ENCODE measurements at regions not wholly inside any gene's neighbourhood (a gene's known extent, or its start where the extent isn't known, plus 50 kb on each side); places are given as distances from the start of the nearest gene placed in this dataset.

DNA sequence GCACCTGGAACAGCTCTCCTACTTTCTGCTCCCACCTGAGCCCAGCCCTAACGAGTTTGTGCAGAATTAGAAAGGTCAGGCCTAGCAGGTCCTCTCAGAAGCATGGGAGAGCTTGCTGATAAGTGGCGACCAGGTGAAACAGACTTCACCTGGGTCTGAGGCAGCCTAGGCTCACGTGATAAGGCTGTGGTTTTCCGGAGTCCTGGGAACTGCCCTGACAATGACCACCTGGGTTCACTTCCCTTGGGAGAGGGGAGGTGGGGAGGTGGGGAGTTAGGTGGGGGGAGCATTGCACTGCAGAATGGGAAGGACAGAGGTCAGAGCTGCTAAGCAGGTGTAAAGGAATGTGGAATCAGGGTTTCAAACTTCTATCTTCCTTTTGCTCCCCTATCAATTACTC is 152.9 kb upstream of the MAP1B start:
- Mint-ChIP-seq H3K36me3 (no peaks in the 10 kb centered on the region), H3K27me3 (peaks cover 6% of the 10 kb centered on the region), H3K27ac (no peak overlapping the region), H3K9me3 (peaks cover 0 to 6% (median 0%) of the 10 kb centered on the region in 3 donors), H3K4me3 (no peak overlapping the region), H3K4me1 (no peaks in the 10 kb centered on the region)

DNA sequence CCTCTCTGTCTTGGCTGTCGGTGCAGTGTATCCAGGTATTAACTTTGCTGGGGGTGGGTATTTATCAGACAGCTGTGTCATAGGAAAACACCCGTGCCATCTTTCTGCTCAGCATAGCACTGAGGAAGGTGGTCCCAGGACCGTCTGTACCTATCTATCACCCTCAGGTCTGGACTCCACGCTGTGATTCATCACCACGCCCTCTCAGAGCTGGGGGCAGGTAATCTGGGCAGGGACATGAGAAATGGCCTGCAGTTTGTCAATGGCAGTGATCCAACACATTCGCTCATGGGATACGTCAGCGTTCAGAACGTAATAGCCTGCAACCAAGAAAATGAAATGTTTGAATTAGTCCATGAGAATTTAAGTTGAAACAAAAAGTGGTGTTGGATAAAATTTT is 151.6 kb upstream of the MAP1B start:
- Mint-ChIP-seq H3K36me3 (no peaks in the 10 kb centered on the region), H3K9me3 (peaks cover 0 to 5% (median 0%) of the 10 kb centered on the region in 3 donors), H3K27me3 (peaks cover 5% of the 10 kb centered on the region), H3K27ac (no peak overlapping the region), H3K4me3 (no peak overlapping the region), H3K4me1 (no peaks in the 10 kb centered on the region)

DNA sequence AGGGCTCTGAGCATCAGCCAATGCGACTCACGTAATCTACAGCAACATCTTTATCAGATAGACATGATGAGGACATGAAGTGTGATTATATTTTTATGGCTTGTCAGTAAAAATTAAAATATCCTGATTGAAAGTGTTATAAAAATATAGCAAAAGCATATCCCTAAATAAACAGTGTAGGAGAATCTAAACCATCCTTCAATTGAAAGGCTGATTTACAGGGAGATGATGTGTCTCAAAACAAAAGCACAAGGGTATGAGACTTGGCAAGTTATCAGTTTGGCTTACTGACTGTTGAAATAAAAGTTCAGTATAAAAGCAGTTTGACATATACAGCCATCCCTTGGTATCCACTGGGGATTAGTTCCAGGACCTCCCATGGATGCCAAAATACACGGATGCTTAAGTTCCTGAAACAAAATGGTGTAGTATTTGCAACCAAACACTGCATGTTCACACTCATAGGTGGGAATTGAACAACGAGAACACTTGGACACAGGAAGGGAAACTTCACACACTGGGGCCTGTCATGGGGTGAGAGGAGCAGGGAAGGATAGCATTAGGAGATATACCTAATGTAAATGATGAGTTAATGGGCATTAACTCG is 149.9 kb upstream of the MAP1B start:
- Mint-ChIP-seq H3K9me3 (peaks cover 0 to 1% (median 0%) of the 10 kb centered on the region in 3 donors), H3K4me3 (no peak overlapping the region), H3K27ac (no peak overlapping the region), H3K27me3 (peaks cover 5% of the 10 kb centered on the region), H3K4me1 (no peaks in the 10 kb centered on the region), H3K36me3 (no peaks in the 10 kb centered on the region)

DNA sequence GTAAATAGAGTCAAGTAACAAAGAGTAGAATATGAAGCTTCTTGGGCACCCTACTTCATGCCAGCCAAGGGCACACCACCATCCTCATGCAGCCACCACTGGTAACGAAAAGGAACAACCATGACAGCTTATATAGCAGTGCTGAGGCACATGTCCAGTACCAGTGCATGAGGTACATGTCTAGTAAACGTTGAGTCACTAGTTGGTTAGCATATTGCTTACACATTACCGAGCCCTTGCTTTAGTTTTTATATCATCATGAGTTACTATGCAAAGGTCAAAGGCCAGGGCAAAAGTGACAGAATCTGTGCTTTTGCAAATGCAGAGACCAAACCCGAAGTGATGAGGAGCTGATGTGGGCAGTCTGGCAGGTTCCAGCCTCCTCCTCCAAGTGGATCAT is 147.1 kb upstream of the MAP1B start:
- Mint-ChIP-seq H3K9me3 (peaks cover 0 to 3% (median 3%) of the 10 kb centered on the region in 3 donors), H3K36me3 (no peaks in the 10 kb centered on the region), H3K4me3 (no peak overlapping the region), H3K27ac (no peak overlapping the region), H3K4me1 (no peaks in the 10 kb centered on the region), H3K27me3 (no peaks in the 10 kb centered on the region)

DNA sequence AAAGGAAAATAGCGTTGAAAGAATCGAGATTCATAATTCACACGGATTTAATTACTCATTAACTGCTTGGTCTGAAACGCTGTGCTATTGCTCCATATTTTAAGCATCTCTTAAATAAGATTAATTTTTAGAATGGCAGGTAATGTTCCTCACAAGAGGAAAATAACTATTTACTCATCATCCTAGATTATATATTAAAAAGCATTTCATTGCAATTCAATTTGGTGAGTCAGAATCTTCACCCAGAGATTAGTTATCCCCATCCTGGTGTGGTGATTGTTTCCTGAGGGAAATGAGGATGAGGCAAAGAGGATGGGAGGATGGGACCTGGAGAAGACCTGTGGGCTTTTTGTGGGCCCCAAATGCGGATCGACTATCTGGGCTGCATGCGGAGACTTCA is 145.5 kb upstream of the MAP1B start:
- Mint-ChIP-seq H3K4me3 (no peak overlapping the region), H3K27ac (no peak overlapping the region), H3K36me3 (peaks cover 2% of the 10 kb centered on the region), H3K27me3 (no peaks in the 10 kb centered on the region), H3K9me3 (peaks cover 0 to 3% (median 3%) of the 10 kb centered on the region in 3 donors), H3K4me1 (no peaks in the 10 kb centered on the region)

DNA sequence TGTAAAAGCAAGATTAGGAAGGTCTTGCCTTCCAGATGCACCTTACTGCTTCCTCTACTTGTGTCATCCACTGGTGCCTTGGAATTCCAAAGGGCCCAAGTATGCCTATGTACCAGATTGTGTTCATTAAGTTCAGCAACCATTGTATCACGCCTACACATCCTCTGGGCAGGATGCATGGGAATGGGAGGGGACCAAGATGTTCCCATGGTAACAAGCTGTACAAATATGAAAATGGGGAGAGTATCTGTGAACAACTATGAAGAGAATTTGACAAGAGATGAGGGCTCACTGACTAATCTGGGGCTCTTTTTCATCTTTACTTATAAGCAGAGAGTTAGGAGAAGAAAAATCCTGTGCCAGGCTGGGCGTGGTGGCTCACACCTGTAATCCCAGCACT is 137.8 kb upstream of the MAP1B start:
- Mint-ChIP-seq H3K27ac (no peak overlapping the region), H3K27me3 (peaks cover 8% of the 10 kb centered on the region), H3K9me3 (peaks cover 0 to 4% (median 3%) of the 10 kb centered on the region in 3 donors), H3K4me1 (no peaks in the 10 kb centered on the region), H3K36me3 (peaks cover 3% of the 10 kb centered on the region), H3K4me3 (no peak overlapping the region)

DNA sequence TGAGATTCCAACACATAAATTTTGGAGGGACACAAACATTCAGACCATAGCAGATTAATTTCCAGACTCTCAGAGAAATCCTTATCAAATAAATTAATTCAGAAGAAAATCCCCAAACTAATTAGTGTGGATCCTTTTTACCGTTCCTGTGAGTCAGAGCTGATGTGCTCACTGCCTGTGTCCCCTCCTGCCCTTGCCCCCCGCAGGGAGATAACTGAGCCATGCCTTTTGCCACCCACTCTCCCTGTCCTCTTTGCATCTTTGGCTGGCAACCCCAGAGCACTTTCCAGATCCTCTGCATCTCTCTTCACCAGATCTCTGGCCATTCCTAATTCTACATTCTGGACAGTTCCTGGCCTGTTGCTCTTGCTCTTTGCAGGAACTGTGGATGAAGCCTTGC is 135.4 kb upstream of the MAP1B start:
- peaks cover 8% of the 10 kb centered on the region for H3K27me3 Mint-ChIP-seq
- H3K9me3 Mint-ChIP-seq: peaks cover 0 to 4% (median 0%) of the 10 kb centered on the region in 3 donors
- H3K27ac Mint-ChIP-seq: peak overlapping the region in 1 of 3 donors; percentile 55
- H3K4me3 Mint-ChIP-seq: no peak overlapping the region
- H3K4me1 Mint-ChIP-seq: no peaks in the 10 kb centered on the region
- H3K36me3 Mint-ChIP-seq: peaks cover 1% of the 10 kb centered on the region

DNA sequence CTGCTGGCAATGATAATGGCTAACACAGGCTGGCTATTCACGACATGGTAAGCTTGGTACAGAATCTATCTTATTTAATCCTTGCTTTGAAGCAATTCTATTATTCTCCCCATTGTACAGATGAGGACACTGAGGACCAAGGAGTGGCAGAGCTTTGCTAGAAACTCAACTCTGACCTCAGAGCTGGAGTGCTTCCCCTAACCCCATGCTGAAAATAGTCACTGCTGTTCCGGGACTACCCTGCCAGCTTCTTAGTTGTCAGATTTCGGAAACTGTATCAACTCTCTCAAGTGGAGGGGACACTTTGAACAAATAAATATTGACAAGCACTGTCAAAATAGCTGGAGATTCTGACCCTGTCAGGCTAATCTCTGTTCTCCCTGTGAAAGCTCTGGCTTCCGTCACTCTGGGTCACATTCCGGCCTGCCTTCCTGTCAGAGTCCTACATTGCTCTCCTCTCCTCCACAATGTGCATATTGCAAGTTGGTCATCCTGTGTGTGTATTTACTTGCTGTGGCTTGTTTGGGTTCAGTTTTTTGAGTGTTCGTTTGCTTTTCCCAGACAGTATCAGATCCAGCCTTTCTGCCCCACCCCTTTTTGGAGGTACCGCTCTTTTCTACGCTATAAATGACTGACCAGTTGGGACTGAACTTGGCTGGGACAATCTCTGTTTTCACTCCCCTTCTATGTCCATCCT is 134.3 kb upstream of the MAP1B start:
- Mint-ChIP-seq H3K4me3 (no peak overlapping the region), H3K36me3 (peaks cover 1% of the 10 kb centered on the region), H3K4me1 (no peaks in the 10 kb centered on the region), H3K9me3 (peaks cover 0 to 4% (median 0%) of the 10 kb centered on the region in 3 donors), H3K27me3 (peaks cover 8% of the 10 kb centered on the region), H3K27ac (no peak overlapping the region)

DNA sequence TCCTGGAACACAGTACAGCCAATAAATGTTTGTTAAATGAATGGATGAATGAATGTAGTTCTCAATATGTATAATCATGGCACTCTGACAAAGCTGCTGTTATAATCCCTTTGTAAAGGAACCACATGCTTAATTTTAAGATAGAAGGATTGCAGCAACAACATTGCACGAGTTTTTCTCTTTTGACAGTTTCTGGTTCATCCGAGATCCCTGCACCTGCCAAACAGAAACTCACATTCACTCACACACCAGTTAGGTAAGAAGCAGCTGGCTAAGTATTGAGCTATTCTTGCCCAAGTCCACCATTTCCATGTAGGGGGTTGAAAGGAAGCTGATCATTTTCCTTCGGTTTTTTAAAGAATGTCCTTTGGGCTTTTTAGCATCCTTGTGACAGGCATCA is 133.7 kb upstream of the MAP1B start:
- H3K27me3 Mint-ChIP-seq: peaks cover 8% of the 10 kb centered on the region
- H3K4me1 Mint-ChIP-seq: no peaks in the 10 kb centered on the region
- H3K4me3 Mint-ChIP-seq: no peak overlapping the region
- H3K9me3 Mint-ChIP-seq: peaks cover 0 to 4% (median 0%) of the 10 kb centered on the region in 3 donors
- peaks cover 1% of the 10 kb centered on the region for H3K36me3 Mint-ChIP-seq
- no peak overlapping the region for H3K27ac Mint-ChIP-seq

DNA sequence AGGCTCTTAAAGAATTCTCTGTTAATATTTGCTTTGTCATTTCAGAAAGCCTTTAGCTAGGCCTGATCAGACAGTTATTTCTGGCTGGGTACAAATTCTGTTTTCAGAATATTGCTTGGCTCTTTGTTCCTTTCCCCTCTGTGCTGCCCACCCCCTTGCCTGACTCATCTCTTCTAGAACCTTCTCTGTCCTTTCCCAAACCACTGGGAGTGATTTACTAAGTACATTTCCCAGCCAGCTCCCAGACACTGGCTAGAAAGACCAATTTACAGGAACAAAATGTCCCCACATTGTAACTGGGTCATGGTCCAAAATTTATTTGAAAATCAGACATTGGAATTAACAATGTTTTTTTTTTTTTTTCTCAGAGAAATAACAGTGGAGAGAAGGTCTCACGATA is 133.1 kb upstream of the MAP1B start:
- H3K27me3 Mint-ChIP-seq: peaks cover 3% of the 10 kb centered on the region
- H3K4me1 Mint-ChIP-seq: no peaks in the 10 kb centered on the region
- peak overlapping the region in 1 of 4 donors; percentile 9 for H3K4me3 Mint-ChIP-seq
- H3K9me3 Mint-ChIP-seq: no peaks in the 10 kb centered on the region
- H3K36me3 Mint-ChIP-seq: peaks cover 1% of the 10 kb centered on the region
- no peak overlapping the region for H3K27ac Mint-ChIP-seq

DNA sequence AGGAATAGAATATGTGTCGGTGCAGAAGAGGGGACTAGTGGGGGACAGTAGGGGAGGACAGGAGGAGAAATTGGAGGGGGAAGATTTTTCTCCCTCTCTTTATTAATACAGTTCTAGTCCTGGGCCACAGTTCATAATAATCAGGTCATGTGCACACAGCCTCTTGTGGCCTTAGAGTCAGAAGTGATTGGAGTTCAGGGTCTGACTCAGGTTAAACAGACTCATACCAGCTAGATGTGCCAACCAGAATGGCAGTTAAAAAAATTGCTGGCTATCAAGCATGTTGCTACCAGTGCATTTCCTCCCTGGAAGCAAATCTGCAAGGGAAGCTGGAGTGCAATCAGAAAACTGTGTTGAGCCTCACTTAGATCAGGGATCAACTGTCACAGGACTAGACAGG is 132.7 kb upstream of the MAP1B start:
- Mint-ChIP-seq H3K27me3 (peaks cover 3% of the 10 kb centered on the region), H3K4me1 (no peaks in the 10 kb centered on the region), H3K4me3 (peak overlapping the region in 1 of 4 donors; percentile 9), H3K36me3 (peaks cover 1% of the 10 kb centered on the region), H3K9me3 (no peaks in the 10 kb centered on the region), H3K27ac (no peak overlapping the region)

DNA sequence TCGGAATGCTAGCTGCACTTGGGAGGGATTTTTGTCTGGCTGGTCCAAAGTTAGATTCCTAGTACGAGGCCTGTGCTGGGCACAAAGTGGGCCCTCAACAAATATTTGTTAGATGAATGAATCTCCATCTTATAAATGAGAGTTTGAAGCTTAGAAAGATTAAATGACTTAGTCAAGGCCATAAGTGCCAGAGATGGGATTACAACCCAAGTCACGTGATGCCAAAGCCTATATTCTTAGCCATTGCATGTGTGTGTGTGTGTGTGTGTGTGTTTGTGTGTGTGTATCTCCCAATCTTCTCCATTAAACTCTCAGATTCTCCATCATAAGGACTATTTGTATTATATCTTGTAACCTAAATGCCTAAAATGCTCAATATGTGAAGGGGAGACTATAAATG is 130.8 kb upstream of the MAP1B start:
- H3K27me3 Mint-ChIP-seq: peaks cover 5% of the 10 kb centered on the region
- no peaks in the 10 kb centered on the region for H3K4me1 Mint-ChIP-seq
- H3K27ac Mint-ChIP-seq: no peak overlapping the region
- no peaks in the 10 kb centered on the region for H3K36me3 Mint-ChIP-seq
- H3K4me3 Mint-ChIP-seq: no peak overlapping the region
- peaks cover 0 to 8% (median 1%) of the 10 kb centered on the region in 3 donors for H3K9me3 Mint-ChIP-seq

DNA sequence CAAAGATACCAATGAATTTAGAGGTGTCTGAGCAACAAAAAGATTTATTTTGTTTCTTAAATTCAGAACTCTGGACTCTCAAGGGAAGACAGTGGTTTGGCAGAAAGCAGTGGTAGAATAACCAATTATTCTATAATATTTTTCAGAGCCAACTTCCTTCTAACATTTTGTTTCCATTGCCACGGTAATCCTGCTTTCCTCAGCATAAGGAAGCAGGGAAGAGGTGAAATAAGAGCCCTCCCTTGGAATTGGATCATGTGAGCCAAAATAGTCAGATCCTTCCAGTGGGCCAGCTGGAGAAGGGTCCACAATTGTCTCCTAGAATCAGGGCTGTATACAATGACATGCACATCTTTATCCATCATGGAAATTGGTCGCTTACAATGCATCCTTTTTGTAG is 130.0 kb upstream of the MAP1B start:
- Mint-ChIP-seq H3K4me3 (no peak overlapping the region), H3K27me3 (peaks cover 2% of the 10 kb centered on the region), H3K36me3 (no peaks in the 10 kb centered on the region), H3K9me3 (peaks cover 1 to 10% (median 3%) of the 10 kb centered on the region in 3 donors), H3K27ac (no peak overlapping the region), H3K4me1 (no peaks in the 10 kb centered on the region)

DNA sequence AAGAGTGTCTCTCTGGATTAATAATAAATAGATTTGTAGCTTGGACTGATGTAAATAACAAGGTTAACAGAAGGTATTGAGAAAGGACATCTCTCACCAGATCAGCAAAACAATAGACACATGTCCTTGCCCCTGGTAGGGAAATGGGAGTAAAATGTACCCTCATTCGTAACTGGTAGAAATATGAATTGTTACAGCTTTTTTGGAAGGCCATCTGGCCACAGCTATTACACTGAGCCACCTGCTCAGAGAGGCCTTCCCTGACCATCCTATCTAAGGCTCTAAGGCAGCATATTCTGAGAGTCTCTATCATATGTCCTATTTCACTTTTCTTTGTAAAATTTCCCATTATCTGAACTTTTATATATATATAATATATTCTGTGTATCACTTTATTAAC is 129.1 kb upstream of the MAP1B start:
- H3K9me3 Mint-ChIP-seq: peaks cover 1 to 16% (median 8%) of the 10 kb centered on the region in 3 donors
- no peak overlapping the region for H3K4me3 Mint-ChIP-seq
- H3K27me3 Mint-ChIP-seq: peaks cover 2% of the 10 kb centered on the region
- H3K36me3 Mint-ChIP-seq: no peaks in the 10 kb centered on the region
- H3K4me1 Mint-ChIP-seq: no peaks in the 10 kb centered on the region
- H3K27ac Mint-ChIP-seq: no peak overlapping the region

DNA sequence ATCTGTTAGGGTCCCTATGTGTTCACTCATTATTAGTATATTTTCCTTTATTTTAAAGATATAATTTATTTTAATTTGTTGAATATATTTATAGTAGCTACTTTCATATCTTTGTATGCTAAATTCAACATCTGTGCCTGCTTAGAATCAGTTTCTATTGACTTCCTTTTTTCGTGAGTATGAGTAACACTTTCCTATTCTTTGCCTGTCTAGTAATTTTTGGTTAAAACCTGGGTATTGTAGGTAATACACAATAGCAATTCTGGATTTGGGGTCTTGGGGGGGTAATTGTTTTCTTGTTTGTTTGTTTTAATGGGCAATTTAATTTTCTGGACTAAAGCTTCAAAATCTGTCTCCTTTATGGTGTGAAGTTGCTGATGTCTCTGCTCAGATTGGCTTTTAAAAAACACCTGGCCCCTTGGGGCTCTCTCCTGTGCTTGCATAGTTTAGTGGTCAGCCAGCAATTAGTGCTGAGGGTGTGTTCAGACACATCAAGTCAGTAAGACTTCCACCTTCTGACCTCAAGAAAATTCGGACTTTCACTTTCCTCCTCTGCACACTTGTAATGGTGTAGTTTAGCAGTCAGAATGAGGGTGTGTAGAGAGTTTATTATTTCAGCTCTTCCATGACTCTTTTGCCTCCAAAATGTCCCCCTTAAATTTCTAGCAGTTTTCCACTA is 124.4 kb upstream of the MAP1B start:
- H3K27me3 Mint-ChIP-seq: peaks cover 2% of the 10 kb centered on the region
- no peaks in the 10 kb centered on the region for H3K36me3 Mint-ChIP-seq
- peak overlapping the region in 1 of 4 donors; percentile 0 for H3K4me3 Mint-ChIP-seq
- peaks cover 1 to 19% (median 8%) of the 10 kb centered on the region in 3 donors for H3K9me3 Mint-ChIP-seq
- H3K4me1 Mint-ChIP-seq: no peaks in the 10 kb centered on the region
- H3K27ac Mint-ChIP-seq: no peak overlapping the region
